ENCODE measurements at regions not wholly inside any gene's neighbourhood (a gene's known extent, or its start where the extent isn't known, plus 50 kb on each side); places are given as distances from the start of the nearest gene placed in this dataset.

- H3K9ac ChIP-seq (ENCODE audit: low read depth, low read length): no peak overlapping the region
- no peak overlapping the region for H3K14ac ChIP-seq (replicated peaks; ENCODE audit: low read depth, low read length)
- BruUV-seq (replicated peaks): no TSS peak
- H2BK15ac ChIP-seq (ENCODE audit: low read depth, low read length): no peak overlapping the region
- H3K56ac ChIP-seq (ENCODE audit: extremely low read depth, insufficient read depth, low read length): no peak overlapping the region
- no peaks in the 10 kb centered on the region for H3K79me1 ChIP-seq (ENCODE audit: low read depth in 1 of 2, low read length in 2 of 2)
- no peak overlapping the region for H3K4me3 ChIP-seq (ENCODE audit: insufficient read depth, low read depth, low read length)
- H4K5ac ChIP-seq (ENCODE audit: low read depth, low read length): no peak overlapping the region
- H2AK5ac ChIP-seq (ENCODE audit: low read depth, low read length): no peak overlapping the region
- H3K36me3 ChIP-seq (ENCODE audit: control insufficient read depth, insufficient read depth, low read length): no peaks in the 10 kb centered on the region
- no peak overlapping the region for H2AK9ac ChIP-seq (replicated peaks; ENCODE audit: low read depth, low read length, poor library complexity)
- no peak overlapping the region for H4K8ac ChIP-seq (ENCODE audit: low read depth in 2 of 2, low read length in 2 of 2)
- no peak for ATAC-seq (ENCODE audit: low read depth)
- no CpG with 5 or more reads among the region's 1 CpG for WGBS, 2 experiments (ENCODE audit: extremely low coverage in 2 of 2, insufficient read length in 1 of 2)
- H3K4me1 ChIP-seq (ENCODE audit: control insufficient read depth, insufficient read depth, low read length): no peaks in the 10 kb centered on the region
- ChIA-PET CTCF (no interaction called here), POLR2A (ENCODE audit: unreplicated experiment) (no interaction called here)
- no peaks in the 10 kb centered on the region for H3K9me1 ChIP-seq (ENCODE audit: insufficient read depth, low read length)
- intact Hi-C loops (cut with micrococcal nuclease): no loop called here
- no peak overlapping the region for H4K91ac ChIP-seq (ENCODE audit: insufficient read depth, low read depth, low read length)
- H3K9me3 ChIP-seq (ENCODE audit: control insufficient read depth, insufficient read depth, low read length): no peaks in the 10 kb centered on the region
- H4K20me1 ChIP-seq (ENCODE audit: insufficient read depth, low read length): no peaks in the 10 kb centered on the region
- no peak overlapping the region for H2BK5ac ChIP-seq (ENCODE audit: low read depth, low read length, poor library complexity, severe bottlenecking)
- H2BK20ac ChIP-seq (ENCODE audit: low read depth, low read length): no peak overlapping the region
- in situ Hi-C loops (cut with MboI; ENCODE audit: low sequenced_read_pairs): no loop called here
- dilution Hi-C loops (cut with HindIII; ENCODE audit: low sequenced_read_pairs, unreplicated experiment): no loop called here
- no peak overlapping the region for H3K4me2 ChIP-seq (ENCODE audit: low read depth, low read length)
- no peak overlapping the region for H2BK120ac ChIP-seq (ENCODE audit: low read depth, low read length)
- no peak for TF ChIP-seq FOS (IDR thresholded peaks at IDR 0.05; ENCODE audit: low read depth, low read length)
- no peak overlapping the region for H3K27ac ChIP-seq (ENCODE audit: insufficient read depth, low read length)
- H2AFZ ChIP-seq (replicated peaks; ENCODE audit: low read length, poor library complexity): no peak overlapping the region
- H3K4ac ChIP-seq (ENCODE audit: low read depth, low read length): no peak overlapping the region
- no peak overlapping the region for H3K18ac ChIP-seq (ENCODE audit: low read depth, low read length)
- no peak for DNase-seq
- H3K27me3 ChIP-seq (ENCODE audit: control insufficient read depth, insufficient read depth, low read length): no peaks in the 10 kb centered on the region
- no peak overlapping the region for H3K23ac ChIP-seq (ENCODE audit: low read depth, low read length)
Observed at GRCh38 chr13:65417953-65418352, 1812.2 kb downstream of the PCDH9 start.
